ENCODE measurements at regions not wholly inside any gene's neighbourhood (a gene's known extent, or its start where the extent isn't known, plus 50 kb on each side); places are given as distances from the start of the nearest gene placed in this dataset.
"Not testable (repeated sequence)": the region's sequence is repeated elsewhere in the genome, so short reads cannot be mapped to it uniquely, and the experiment has no call there.

DNA sequence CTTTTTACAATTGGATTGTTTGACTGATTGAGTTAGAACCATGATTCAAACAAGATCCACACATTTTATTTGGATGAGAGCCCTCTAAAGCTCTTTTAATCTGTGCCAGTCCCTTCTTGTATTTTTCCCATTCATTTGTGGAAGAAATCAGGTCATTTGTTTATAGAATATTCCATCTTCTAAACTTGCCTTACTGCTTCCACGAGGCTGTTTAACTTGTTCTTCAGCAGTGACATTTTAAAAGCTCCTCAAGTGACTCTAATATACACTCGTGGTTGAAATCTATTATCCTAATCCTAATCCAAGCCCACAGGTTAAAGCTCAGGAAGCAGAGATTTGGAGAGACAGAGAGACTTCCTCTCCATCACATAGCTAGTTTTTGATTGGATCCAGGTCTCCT is 155.4 kb upstream of the SVIL start:
- DNase-seq (ENCODE audit: low spot score), result no peak

DNA sequence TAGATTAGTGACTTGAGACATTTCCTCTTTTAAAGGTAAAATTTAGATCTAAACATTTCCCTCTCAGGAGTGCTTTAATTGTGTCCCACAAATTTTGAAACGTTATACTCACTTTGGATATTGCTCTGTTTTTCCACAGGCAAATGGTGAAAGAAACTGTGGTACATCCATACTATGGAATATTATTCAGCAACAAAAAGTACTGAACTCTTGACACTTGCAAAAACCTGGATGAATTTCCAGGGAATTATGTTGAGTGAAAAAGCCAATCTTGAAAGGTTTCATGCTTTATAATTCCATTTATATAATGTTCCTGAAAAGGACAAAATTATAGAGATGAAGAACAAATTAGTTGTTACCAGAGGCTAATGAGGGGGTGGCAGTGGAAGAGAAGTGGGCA is 153.3 kb upstream of the SVIL start:
- no peak for DNase-seq (ENCODE audit: low spot score)

DNA sequence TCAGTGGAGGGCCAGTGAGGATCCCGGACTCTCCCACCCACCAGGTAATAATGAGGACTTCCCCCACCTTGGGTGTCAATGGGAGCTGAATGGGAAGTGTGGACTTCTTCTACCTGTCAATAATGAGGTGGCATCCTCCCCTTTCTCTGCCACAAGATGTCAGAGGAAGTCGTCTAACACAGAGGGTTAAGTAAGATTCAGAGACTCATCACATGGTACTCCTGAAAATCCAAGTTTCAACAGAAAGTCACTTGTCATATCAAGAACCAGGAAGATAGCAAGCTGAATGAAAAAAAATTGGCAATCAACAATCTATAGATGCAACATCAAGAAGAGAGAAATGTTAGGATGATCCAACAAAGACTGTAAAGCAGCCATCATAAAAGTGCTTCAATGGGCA is 150.9 kb upstream of the SVIL start:
- DNase-seq (ENCODE audit: low spot score), result no peak

DNA sequence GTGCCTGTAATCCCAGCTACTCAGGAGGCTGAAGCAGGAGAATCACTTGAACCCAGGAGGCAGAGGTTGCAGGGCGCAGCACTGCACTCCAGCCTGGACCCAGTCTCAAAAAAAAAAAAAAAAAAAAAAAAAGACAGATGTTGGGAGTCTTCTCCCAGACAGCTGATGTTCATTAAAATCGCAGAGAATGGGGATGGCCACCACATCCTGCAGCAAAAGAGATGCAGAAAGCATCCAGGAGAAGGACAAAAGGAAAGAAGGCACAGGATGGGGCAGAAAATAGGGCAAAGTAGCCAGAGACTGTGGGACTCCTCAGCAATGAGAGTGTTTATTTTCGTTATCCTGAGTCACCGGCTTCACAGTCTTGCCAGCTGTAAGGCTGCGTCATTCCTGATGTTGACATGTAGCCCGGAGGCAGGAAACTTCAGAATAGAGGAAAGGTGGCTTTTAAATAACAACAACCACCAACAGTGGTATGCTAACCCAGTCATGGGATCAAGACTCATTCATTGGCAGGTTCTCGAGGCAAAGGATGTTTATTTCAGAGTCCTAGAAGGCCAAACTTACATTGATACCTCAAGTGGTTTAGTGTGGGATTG is 149.5 kb upstream of the SVIL start:
- DNase-seq (ENCODE audit: low spot score), result peak; percentile 96

DNA sequence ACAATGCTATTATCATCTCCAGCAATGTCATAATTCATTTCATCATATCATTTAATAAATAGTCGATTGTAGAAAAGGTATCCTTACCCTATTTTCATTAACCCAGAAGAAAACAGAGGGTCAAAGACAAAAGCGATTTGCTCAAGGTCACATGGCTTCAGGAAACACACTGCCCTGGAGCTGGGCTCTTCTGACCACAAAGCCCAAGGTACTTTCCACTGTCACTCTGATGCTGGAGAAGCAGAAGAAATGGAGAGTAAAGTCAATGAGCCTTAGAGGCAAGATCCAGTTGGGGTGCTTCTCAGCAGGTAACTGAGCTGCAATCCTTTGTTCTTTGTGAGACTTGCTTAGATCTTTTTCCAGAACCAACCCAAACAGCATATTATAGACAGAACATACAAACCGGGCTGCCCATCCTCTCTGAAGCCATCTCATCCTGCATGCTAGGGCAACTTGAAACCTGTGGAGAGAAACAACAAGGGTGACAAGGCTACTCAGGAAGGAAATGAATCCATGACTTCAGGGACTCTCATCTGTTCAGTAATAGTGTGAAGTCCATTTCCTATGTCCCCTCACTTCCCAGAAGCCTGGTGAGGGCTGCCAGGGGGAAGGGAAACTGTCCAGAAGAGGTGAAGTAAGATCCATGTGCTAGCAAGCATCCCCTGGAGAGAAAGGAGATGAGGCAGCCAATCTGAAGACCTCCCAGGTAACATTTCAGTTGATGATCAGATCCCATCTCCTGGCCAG is 148.6 kb upstream of the SVIL start:
- DNase-seq (ENCODE audit: low spot score), result no peak

DNA sequence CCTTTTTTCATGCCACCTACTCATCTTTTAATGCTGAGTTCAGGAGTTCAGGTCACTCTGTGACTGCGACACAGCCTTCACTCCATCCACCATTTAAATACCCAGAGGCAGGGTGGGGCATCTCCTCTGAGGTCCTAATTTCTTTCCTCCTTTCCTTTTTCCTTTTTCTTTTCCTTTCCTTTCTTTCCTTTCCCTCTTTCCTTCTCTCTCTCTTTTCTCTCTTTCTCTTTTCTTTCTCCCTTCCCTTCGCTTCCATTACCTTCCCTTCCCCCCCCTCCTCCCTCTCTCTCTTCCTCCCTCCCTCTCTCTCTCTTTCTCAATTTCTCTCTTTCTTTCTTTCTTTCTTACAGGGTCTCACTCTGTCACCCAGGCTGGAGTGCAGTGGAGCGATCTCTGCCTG is 145.9 kb upstream of the SVIL start:
- DNase-seq (ENCODE audit: low spot score), result no peak

DNA sequence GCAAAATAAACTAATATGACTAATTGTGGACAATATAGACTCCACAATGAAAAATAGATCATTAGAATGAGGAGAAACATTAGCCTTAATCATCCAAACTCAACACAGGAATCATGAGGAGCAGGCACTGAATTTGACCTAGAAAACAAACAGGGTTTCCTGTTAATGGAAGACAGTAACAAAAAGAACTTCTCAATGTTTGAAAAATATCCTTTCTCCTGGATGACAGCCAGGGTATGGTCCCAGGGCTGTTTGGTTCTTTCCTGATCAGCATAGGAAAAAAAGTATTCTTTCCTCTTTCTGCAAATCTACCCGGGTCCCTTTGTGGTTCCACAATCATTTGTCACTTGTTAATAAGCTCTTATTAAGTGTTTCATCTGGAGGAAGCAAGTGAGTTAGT is 145.3 kb upstream of the SVIL start:
- no peak for DNase-seq (ENCODE audit: low spot score)

GRCh38 chr10:29776246-29776645 is 141.5 kb upstream of the SVIL start:
- no peak for DNase-seq (ENCODE audit: low spot score)

- no peak for DNase-seq (ENCODE audit: low spot score)
Observed at GRCh38 chr10:29774475-29774874, 139.7 kb upstream of the SVIL start.

GRCh38 chr10:29773675-29774091 is 138.9 kb upstream of the SVIL start:
- DNase-seq (ENCODE audit: low spot score), result no peak

GRCh38 chr10:29772403-29772802 is 137.6 kb upstream of the SVIL start:
- no peak for DNase-seq (ENCODE audit: low spot score)

DNA sequence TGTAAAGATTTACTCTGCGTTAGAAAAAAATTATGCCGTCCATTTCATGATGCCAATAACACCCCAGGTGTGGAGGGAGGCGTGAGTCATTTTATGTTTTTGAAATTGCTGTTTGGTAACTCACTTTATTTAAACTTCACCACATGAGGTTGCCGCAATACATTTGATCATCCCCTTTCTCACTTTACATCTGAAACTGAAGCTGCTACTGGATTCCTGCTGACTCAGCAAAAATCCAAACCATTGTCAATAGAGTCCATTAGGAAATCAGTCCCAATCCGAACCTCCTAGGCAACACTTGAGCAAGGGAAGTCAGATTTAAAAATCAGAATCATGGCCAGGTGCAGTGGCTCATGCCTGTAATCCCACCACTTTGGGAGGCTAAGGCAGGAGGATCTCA is 136.6 kb upstream of the SVIL start:
- DNase-seq (ENCODE audit: low spot score), result no peak

GRCh38 chr10:29769277-29769676 is 134.5 kb upstream of the SVIL start:
- DNase-seq (ENCODE audit: low spot score), result not testable (repeated sequence)

GRCh38 chr10:29767968-29768367 is 133.2 kb upstream of the SVIL start:
- DNase-seq (ENCODE audit: low spot score), result no peak

DNA sequence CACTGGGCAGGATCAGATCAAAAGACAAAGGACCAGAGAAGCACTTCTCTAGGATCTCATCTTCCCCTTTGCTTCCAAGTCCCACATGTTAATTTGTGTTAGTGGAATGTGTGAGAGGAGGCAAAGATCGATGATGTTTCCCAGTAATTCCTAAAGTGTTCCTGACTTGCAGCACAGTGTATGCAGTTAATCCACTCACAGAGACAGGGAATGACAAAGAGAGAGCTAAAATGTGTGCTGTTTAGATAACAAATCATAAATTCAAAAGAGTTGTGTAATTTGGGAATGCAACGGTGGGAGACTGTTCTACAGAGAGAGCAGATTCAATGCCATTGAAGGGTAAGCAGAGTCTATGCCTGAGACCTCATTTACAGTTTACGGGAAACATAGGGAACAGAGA is 132.0 kb upstream of the SVIL start:
- DNase-seq (ENCODE audit: low spot score), result no peak

GRCh38 chr10:29765330-29765729 is 130.6 kb upstream of the SVIL start:
- DNase-seq (ENCODE audit: low spot score), result no peak

DNA sequence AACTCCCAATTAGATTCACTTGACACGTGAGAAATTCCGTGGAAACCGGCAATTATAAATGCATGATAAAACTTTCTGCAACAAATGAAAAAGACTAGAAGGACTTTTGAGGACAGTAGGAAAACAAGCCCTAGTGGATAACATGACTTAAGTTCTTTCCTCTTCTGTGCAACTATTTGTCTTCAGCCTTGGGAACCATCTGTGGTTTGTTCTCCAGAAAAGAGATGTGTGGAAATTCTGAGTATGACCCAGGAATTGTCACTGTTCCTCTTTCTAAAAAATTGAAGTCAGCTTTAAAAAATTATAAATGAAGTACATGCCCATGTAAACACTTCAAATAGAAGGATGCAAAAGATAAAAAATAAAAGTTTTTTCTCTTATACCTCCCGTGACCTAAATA is 128.6 kb upstream of the SVIL start:
- no peak for DNase-seq (ENCODE audit: low spot score)

- DNase-seq (ENCODE audit: low spot score), result no peak
Observed at GRCh38 chr10:29761916-29762315, 127.1 kb upstream of the SVIL start.

- no peak for DNase-seq (ENCODE audit: low spot score)
Observed at GRCh38 chr10:29760138-29760900, 125.5 kb upstream of the SVIL start.

GRCh38 chr10:29757551-29758297 is 123.0 kb upstream of the SVIL start:
- no peak for DNase-seq (ENCODE audit: low spot score)

DNA sequence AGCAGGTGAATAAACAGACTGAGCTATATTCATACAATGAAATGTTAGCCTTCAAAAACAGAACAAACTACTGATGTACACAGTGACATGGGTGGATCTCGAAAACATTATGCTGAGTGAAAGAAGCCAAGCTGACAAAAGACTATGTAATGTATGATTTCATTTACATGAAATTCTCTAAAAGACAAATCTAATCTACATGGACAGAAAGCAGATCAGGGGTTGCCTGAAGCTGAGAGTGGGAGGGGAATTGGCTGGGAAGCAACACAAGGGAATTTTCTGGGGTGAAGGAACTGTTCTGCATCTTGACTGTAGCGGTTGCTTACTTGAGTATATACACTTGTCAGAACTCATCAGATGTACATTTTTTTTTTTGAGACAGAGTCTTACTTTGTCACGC is 121.7 kb upstream of the SVIL start:
- DNase-seq (ENCODE audit: low spot score), result no peak

- no peak for DNase-seq (ENCODE audit: low spot score)
Observed at GRCh38 chr10:29753283-29753682, 118.5 kb upstream of the SVIL start.

- no peak for DNase-seq (ENCODE audit: low spot score)
Observed at GRCh38 chr10:29751684-29752083, 116.9 kb upstream of the SVIL start.
